Breast epithelium (tissue), 4 donors: ENCODE measurements at regions not wholly inside any gene's neighbourhood (a gene's known extent, or its start where the extent isn't known, plus 50 kb on each side); places are given as distances from the start of the nearest gene placed in this dataset.

Source experiments
- DNase-seq, 2 donors: peaks; one replicate each; pipeline ENCODE4 v3.0.0-alpha.2; 2019; ENCODE audit warnings: low spot score in 2 of 2
- H3K27ac ChIP-seq, 2 donors: fragments of 200-600 bp; sonication (generic) in 1 of 2; one replicate each; pipeline ENCODE4 v1.5.1; 2016 to 2019; ENCODE audit warnings: mild to moderate bottlenecking in 1 of 2
- H3K27me3 ChIP-seq, 2 donors: fragments of 200-600 bp; sonication (generic) in 1 of 2; one replicate each; pipeline versions ENCODE4 v1.5.1 to v1.6.0; 2017 to 2019; ENCODE audit warnings: control low read depth in 1 of 2, mild to moderate bottlenecking in 1 of 2
- H3K36me3 ChIP-seq: fragments of 200-600 bp; one replicate; pipeline ENCODE4 v1.5.1; 2019
- H3K4me1 ChIP-seq, 2 donors: fragments of 200-600 bp; sonication (generic); one replicate each; pipeline ENCODE4 v1.5.1; 2016 to 2019; ENCODE audit warnings: control low read depth in 1 of 2
- H3K4me3 ChIP-seq, 3 donors: fragments of 200-600 bp; sonication (generic); 1 replicate in 2 of 3; 2 replicates in 1 of 3; pipeline ENCODE4 v1.5.1; 2016 to 2019; ENCODE audit warnings: mild to moderate bottlenecking in 3 of 3, moderate library complexity in 2 of 3
- H3K9me3 ChIP-seq, 2 donors: fragments of 200-600 bp; sonication (generic) in 1 of 2; one replicate each; pipeline ENCODE4 v1.5.1; 2016 to 2019; ENCODE audit warnings: control low read depth in 1 of 2
- CTCF ChIP-seq, 3 donors: fragments of 450-650 bp; IDR thresholded peaks; one replicate each; pipeline ENCODE4 v1.5.1; 2016 to 2017; ENCODE audit warnings: antibody characterized with exemption in 3 of 3, mild to moderate bottlenecking in 3 of 3, moderate library complexity in 3 of 3
- POLR2A ChIP-seq: fragments of 450-650 bp; IDR thresholded peaks from one replicate; pipeline ENCODE4 v1.6.1; 2016; ENCODE audit warnings: antibody characterized with exemption, mild to moderate bottlenecking, moderate library complexity
- POLR2AphosphoS5 ChIP-seq, 3 donors: sonication (generic); formaldehyde crosslinking; IDR thresholded peaks; one replicate each; pipeline ENCODE4 v1.6.1; 2017; ENCODE audit warnings: antibody characterized with exemption in 3 of 3
- intact Hi-C: fragments of 100-400 bp; cut with DNase I; formaldehyde crosslinking; loops from one replicate; pipeline ENCODE4 v1.15.1; 2023; ENCODE audit warnings: low total_unique reads

- H3K4me3 ChIP-seq = no peak overlapping the region
- no peak overlapping the region for H3K27ac ChIP-seq
- intact Hi-C loops = no loop called here
- H3K27me3 ChIP-seq = no peaks in the 10 kb centered on the region
- no peaks in the 10 kb centered on the region for H3K9me3 ChIP-seq
- DNase-seq = no peak
- no peaks in the 10 kb centered on the region for H3K4me1 ChIP-seq
- TF ChIP-seq POLR2A (no peak), CTCF (IDR thresholded peaks at IDR 0.05) (no peak), POLR2AphosphoS5 (IDR thresholded peaks at IDR 0.05) (no peak)
- no peaks in the 10 kb centered on the region for H3K36me3 ChIP-seq
These were observed 122.7 kb upstream of the FAM78B start for GRCh38 chr1:166289309-166290050.

DNA sequence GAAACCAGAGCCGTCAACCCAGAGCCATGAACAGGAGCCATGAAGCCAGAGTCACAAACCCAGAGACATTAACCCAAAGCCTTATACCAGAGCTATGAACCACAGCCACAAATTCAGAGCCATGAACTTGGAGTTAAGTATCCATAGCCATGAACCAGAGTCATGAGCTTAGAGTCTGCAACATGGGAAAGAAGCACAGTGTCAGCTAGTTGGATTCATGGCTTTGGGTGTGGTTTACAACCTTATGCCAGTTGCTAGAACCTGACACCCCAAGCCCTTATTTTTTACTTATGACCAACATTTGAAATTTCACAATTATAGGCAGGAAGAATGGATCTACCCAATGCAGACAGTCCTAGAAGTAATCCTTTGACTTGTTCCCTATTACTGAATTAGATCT, 128.9 kb upstream of the FAM78B start:
- intact Hi-C loops = no loop called here

DNA sequence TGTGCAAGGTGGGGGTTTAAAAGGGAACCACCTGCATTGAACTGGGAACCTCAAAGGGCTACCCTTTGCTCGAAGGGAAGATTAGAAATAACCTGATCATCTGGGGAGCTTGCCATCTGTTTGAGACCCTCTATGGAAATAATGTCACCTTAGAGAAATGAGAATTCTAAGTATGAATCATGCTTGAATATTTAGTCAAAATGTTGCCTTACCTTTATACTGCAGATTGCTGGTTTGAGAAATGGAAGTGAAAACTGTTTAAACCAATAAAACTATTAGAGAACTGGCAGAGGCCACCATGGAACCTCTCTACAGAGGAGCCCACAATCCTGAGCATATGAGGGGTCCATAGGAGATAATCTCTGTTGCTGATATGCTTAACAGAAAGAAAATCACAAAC, 131.2 kb upstream of the FAM78B start:
- DNase-seq = no peak
- H3K27ac ChIP-seq = no peak overlapping the region
- no peak for TF ChIP-seq POLR2A
- TF ChIP-seq CTCF (IDR thresholded peaks at IDR 0.05) = no peak
- TF ChIP-seq POLR2AphosphoS5 (IDR thresholded peaks at IDR 0.05) = no peak
- intact Hi-C loops = no loop called here
- H3K4me1 ChIP-seq = no peaks in the 10 kb centered on the region
- H3K4me3 ChIP-seq = no peak overlapping the region
- H3K27me3 ChIP-seq = no peaks in the 10 kb centered on the region
- H3K9me3 ChIP-seq = no peaks in the 10 kb centered on the region
- H3K36me3 ChIP-seq = no peaks in the 10 kb centered on the region

More for the DNA sequence above, 128.9 kb upstream of the FAM78B start:
- DNase-seq = no peak
- H3K9me3 ChIP-seq = no peaks in the 10 kb centered on the region
- no peaks in the 10 kb centered on the region for H3K36me3 ChIP-seq
- no peak for TF ChIP-seq CTCF (IDR thresholded peaks at IDR 0.05)
- TF ChIP-seq POLR2A = no peak
- TF ChIP-seq POLR2AphosphoS5 (IDR thresholded peaks at IDR 0.05) = no peak
- H3K4me1 ChIP-seq = no peaks in the 10 kb centered on the region
- H3K27ac ChIP-seq = no peak overlapping the region
- H3K27me3 ChIP-seq = no peaks in the 10 kb centered on the region
- H3K4me3 ChIP-seq = no peak overlapping the region

GRCh38 chr1:166300767-166301166, 134.0 kb upstream of the FAM78B start:
- no peak overlapping the region for H3K27ac ChIP-seq
- no peaks in the 10 kb centered on the region for H3K9me3 ChIP-seq
- no peaks in the 10 kb centered on the region for H3K36me3 ChIP-seq
- no peak for TF ChIP-seq POLR2A
- TF ChIP-seq POLR2AphosphoS5 (IDR thresholded peaks at IDR 0.05) = no peak
- no peak for TF ChIP-seq CTCF (IDR thresholded peaks at IDR 0.05)
- intact Hi-C loops = no loop called here
- no peak overlapping the region for H3K4me3 ChIP-seq
- H3K27me3 ChIP-seq = no peaks in the 10 kb centered on the region
- DNase-seq = no peak
- H3K4me1 ChIP-seq = no peaks in the 10 kb centered on the region

DNA sequence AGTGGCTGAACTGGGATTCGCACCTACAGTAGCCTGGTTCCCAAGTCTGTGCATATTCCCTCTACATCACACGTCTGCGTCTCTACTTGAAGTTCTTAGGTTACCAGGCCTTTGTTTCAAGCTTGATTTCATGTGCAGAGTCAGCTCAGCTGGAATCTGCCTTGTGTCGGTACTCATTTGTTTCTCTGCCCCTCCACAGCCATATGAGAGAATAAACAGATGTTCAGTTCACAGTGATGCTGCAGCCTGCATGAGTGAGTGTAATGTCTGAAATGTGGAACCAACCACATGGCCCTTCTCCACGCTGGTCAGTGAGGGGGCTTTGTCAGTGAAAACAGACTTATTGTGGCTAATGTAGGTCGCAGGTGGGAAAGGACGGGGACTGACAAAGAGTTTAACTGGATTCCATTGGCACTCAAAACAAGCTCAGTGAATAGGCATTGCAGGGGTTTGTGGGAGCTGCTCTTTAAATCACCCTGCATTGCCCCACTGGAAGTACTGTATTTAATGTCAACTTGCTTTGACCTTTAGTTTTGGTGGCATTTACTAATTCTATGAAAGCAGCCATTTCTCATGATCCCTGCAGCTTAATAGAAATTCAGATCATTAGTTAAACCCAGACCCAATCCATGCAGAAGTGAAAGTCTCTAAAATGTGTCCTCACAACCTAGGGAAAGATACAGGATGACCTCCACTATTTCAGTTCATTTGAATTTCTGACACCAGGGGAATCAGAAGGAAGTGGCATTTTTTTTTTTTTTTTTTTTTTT, 136.4 kb upstream of the FAM78B start:
- no peaks in the 10 kb centered on the region for H3K4me1 ChIP-seq
- intact Hi-C loops = no loop called here
- H3K36me3 ChIP-seq = no peaks in the 10 kb centered on the region
- TF ChIP-seq CTCF (IDR thresholded peaks at IDR 0.05) (no peak), POLR2AphosphoS5 (IDR thresholded peaks at IDR 0.05) (no peak), POLR2A (no peak)
- H3K4me3 ChIP-seq = no peak overlapping the region
- H3K27ac ChIP-seq = no peak overlapping the region
- DNase-seq = no peak
- H3K27me3 ChIP-seq = no peaks in the 10 kb centered on the region
- H3K9me3 ChIP-seq = no peaks in the 10 kb centered on the region
